H1 (cell line): ENCODE measurements at regions not wholly inside any gene's neighbourhood (a gene's known extent, or its start where the extent isn't known, plus 50 kb on each side); places are given as distances from the start of the nearest gene placed in this dataset.

Experiments used
- CTCF ChIA-PET: fragments of 300-600 bp; sonication (Branson Sonifier 250); formaldehyde crosslinking; loops from one replicate; lab custom pipeline; 2021; ENCODE audit not compliant: partially characterized antibody; lab: Charles Lee
- POLR2A ChIA-PET: fragments of 300-600 bp; sonication (Branson Sonifier 250); formaldehyde crosslinking; loops from one replicate; lab custom pipeline; 2021; ENCODE audit warnings: inconsistent platforms; ENCODE audit not compliant: partially characterized antibody; lab: Charles Lee
- DNase-seq, 2 experiments: peaks; one replicate each; pipeline versions ENCODE4 v3.0.0 to v3.0.0-alpha.2; 2010 to 2022; ENCODE audit warnings: low spot score in 2 of 2, low read depth in 1 of 2, mixed read lengths in 1 of 2
- FAIRE-seq: peaks from 2 replicates; lab custom pipeline; 2011; peaks lifted over from hg19 to GRCh38; lab: Jason Lieb, UNC
- H2AFZ ChIP-seq: 2 replicates; pipeline ENCODE4 v1.8.1; 2012; ENCODE audit warnings: low read length, inconsistent platforms
- H2AK5ac ChIP-seq: 2 replicates; pipeline ENCODE4 v1.6.1; 2013; ENCODE audit warnings: low read depth, low read length
- H2BK120ac ChIP-seq: replicated peaks from 2 replicates; pipeline ENCODE3; 2013; ENCODE audit warnings: low read depth, low read length, inconsistent platforms
- H2BK12ac ChIP-seq: 2 replicates; pipeline ENCODE4 v1.6.1; 2013; ENCODE audit warnings: low read depth, low read length
- H2BK15ac ChIP-seq: 2 replicates; pipeline ENCODE4 v1.6.1; 2013; ENCODE audit warnings: low read length
- H2BK20ac ChIP-seq: 2 replicates; pipeline ENCODE4 v1.6.1; 2013; ENCODE audit warnings: low read length
- H2BK5ac ChIP-seq: 2 replicates; pipeline ENCODE4 v1.6.1; 2013; ENCODE audit warnings: low read depth, low read length
- H3K14ac ChIP-seq: 2 replicates; pipeline ENCODE4 v1.6.1; 2013; ENCODE audit warnings: inconsistent platforms; ENCODE audit not compliant: insufficient read length
- H3K18ac ChIP-seq: 2 replicates; pipeline ENCODE4 v1.6.1; 2013; ENCODE audit warnings: low read length; ENCODE audit errors: extremely low read depth
- H3K23ac ChIP-seq: 2 replicates; pipeline ENCODE4 v1.6.1; 2013; ENCODE audit warnings: inconsistent platforms; ENCODE audit not compliant: insufficient read length
- H3K23me2 ChIP-seq: 2 replicates; pipeline ENCODE4 v1.6.1; 2013; ENCODE audit warnings: low read depth, low read length
- H3K27ac ChIP-seq: 2 replicates; pipeline ENCODE4 v1.6.1; 2011; ENCODE audit warnings: low read depth, low read length, inconsistent platforms
- H3K27me3 ChIP-seq, 4 experiments: replicated peaks in 1 of 4; 1 replicate in 1 of 4; 2 replicates in 3 of 4; pipeline versions ENCODE4 v1.6.1 to v1.8.1; 2011 to 2013; ENCODE audit warnings: low read length in 3 of 4, mild to moderate bottlenecking in 3 of 4, inconsistent platforms in 2 of 4, mixed read lengths in 2 of 4, moderate library complexity in 1 of 4; ENCODE audit not compliant: control insufficient read depth in 3 of 4, insufficient read depth in 3 of 4; ENCODE audit errors: extremely low read depth in 1 of 4
- H3K36me3 ChIP-seq, 4 experiments: 2 replicates each; pipeline versions ENCODE4 v1.6.1 to v1.8.1; 2011 to 2013; ENCODE audit warnings: mild to moderate bottlenecking in 4 of 4, low read length in 3 of 4, moderate library complexity in 2 of 4, control low read depth in 1 of 4, inconsistent platforms in 1 of 4; ENCODE audit not compliant: insufficient read depth in 4 of 4, control insufficient read depth in 2 of 4
- H3K4ac ChIP-seq: replicated peaks from 2 replicates; pipeline ENCODE3; 2013; ENCODE audit warnings: low read length, low read depth, mixed read lengths, inconsistent platforms; ENCODE audit not compliant: insufficient read length
- H3K4me1 ChIP-seq, 4 experiments: replicated peaks in 1 of 4; 1 replicate in 1 of 4; 2 replicates in 3 of 4; pipeline versions ENCODE4 v1.6.1 to v1.8.1; 2011 to 2013; ENCODE audit warnings: low read length in 3 of 4, inconsistent platforms in 2 of 4, mixed read lengths in 1 of 4; ENCODE audit not compliant: insufficient read depth in 4 of 4, control insufficient read depth in 3 of 4
- H3K4me2 ChIP-seq, 2 experiments: 2 replicates each; pipeline versions ENCODE4 v1.6.1 to v1.8.1; 2011 to 2013; ENCODE audit warnings: low read depth in 2 of 2, low read length in 2 of 2, control low read depth in 1 of 2, inconsistent platforms in 1 of 2, mild to moderate bottlenecking in 1 of 2; ENCODE audit not compliant: insufficient read depth in 1 of 2
- H3K4me3 ChIP-seq, 4 experiments: fragments of 200-600, 300-600 bp in 1 of 4; sonication (generic), shearing (Covaris generic), sonication (Bioruptor Twin) in 1 of 4; 2 replicates each; pipeline versions ENCODE4 v1.5.1 to v1.8.1; 2011 to 2016; ENCODE audit warnings: low read length in 4 of 4, low read depth in 3 of 4, control low read depth in 2 of 4, inconsistent platforms in 2 of 4, mild to moderate bottlenecking in 2 of 4, mixed read lengths in 1 of 4, moderate library complexity in 1 of 4; ENCODE audit not compliant: insufficient read depth in 2 of 4; ENCODE audit errors: extremely low read depth in 1 of 4
- H3K56ac ChIP-seq: replicated peaks from 2 replicates; pipeline ENCODE3; 2013; ENCODE audit warnings: low read depth, mild to moderate bottlenecking, mixed read lengths, low read length, inconsistent platforms; ENCODE audit not compliant: insufficient read length
- H3K79me1 ChIP-seq: 2 replicates; pipeline ENCODE4 v1.6.1; 2013; ENCODE audit warnings: low read depth, low read length, control low read depth
- H3K79me2 ChIP-seq, 2 experiments: 2 replicates each; pipeline versions ENCODE4 v1.6.1 to v1.8.1; 2012 to 2013; ENCODE audit warnings: low read length in 2 of 2, mild to moderate bottlenecking in 2 of 2, inconsistent platforms in 1 of 2; ENCODE audit not compliant: insufficient read depth in 2 of 2, control insufficient read depth in 1 of 2
- H3K9ac ChIP-seq, 4 experiments: replicated peaks in 1 of 4; 1 replicate in 1 of 4; 2 replicates in 3 of 4; pipeline versions ENCODE4 v1.6.1 to v1.8.1; 2011 to 2013; ENCODE audit warnings: low read depth in 3 of 4, low read length in 3 of 4, control low read depth in 2 of 4, mild to moderate bottlenecking in 2 of 4, moderate library complexity in 2 of 4, inconsistent platforms in 1 of 4; ENCODE audit errors: extremely low read depth in 1 of 4
- H3K9me3 ChIP-seq, 2 experiments: 2 replicates each; pipeline versions ENCODE4 v1.6.1 to v1.8.1; 2012 to 2013; ENCODE audit warnings: mild to moderate bottlenecking in 2 of 2, moderate library complexity in 2 of 2, control low read depth in 1 of 2, inconsistent platforms in 1 of 2, low read depth in 1 of 2, low read length in 1 of 2, mixed read lengths in 1 of 2; ENCODE audit not compliant: insufficient read depth in 2 of 2
- H4K20me1 ChIP-seq, 2 experiments: replicated peaks in 1 of 2; 2 replicates each; pipeline versions ENCODE3 to v1.8.1; 2011 to 2013; ENCODE audit warnings: inconsistent platforms in 2 of 2, low read length in 2 of 2, mild to moderate bottlenecking in 1 of 2; ENCODE audit not compliant: insufficient read depth in 2 of 2, control insufficient read depth in 1 of 2
- H4K5ac ChIP-seq: 2 replicates; pipeline ENCODE4 v1.6.1; 2013; ENCODE audit warnings: low read length, low read depth, mixed read lengths, inconsistent platforms; ENCODE audit not compliant: insufficient read length
- H4K8ac ChIP-seq: 2 replicates; pipeline ENCODE4 v1.8.0; 2013; ENCODE audit warnings: mild to moderate bottlenecking, moderate library complexity, low read length, inconsistent platforms; ENCODE audit not compliant: insufficient read depth; ENCODE audit errors: extremely low read depth
- H4K91ac ChIP-seq: replicated peaks from 2 replicates; pipeline ENCODE3; 2013; ENCODE audit warnings: low read length, mixed read lengths, inconsistent platforms; ENCODE audit not compliant: insufficient read length
- ASH2L ChIP-seq: fragments of 200-600, 300-600 bp; sonication (generic); IDR thresholded peaks from one replicate; pipeline ENCODE4 v1.7.1; 2017; ENCODE audit warnings: low read length
- ATF2 ChIP-seq: IDR thresholded peaks from 2 replicates; pipeline ENCODE4 v1.6.1; 2012; ENCODE audit warnings: low read length, inconsistent platforms
- BACH1 ChIP-seq: IDR thresholded peaks from 2 replicates; pipeline ENCODE4 v1.6.1; 2012; ENCODE audit warnings: low read length, improper control_type of control experiment
- BCL11A ChIP-seq, 2 experiments: IDR thresholded peaks; one replicate each; pipeline ENCODE4 v1.6.1; 2011; ENCODE audit warnings: low read depth in 2 of 2, low read length in 2 of 2, mild to moderate bottlenecking in 2 of 2
- BRCA1 ChIP-seq: IDR thresholded peaks from 2 replicates; pipeline ENCODE4 v1.6.1; 2012; ENCODE audit warnings: low read depth, low read length, improper control_type of control experiment
- FOSL1 ChIP-seq: IDR thresholded peaks from 2 replicates; pipeline ENCODE4 v1.6.1; 2011; ENCODE audit warnings: mild to moderate bottlenecking, low read depth, low read length, moderate library complexity; ENCODE audit not compliant: insufficient read depth
- HDAC2 ChIP-seq, 2 experiments: fragments of 300-600 bp in 1 of 2; sonication (generic) in 1 of 2; IDR thresholded peaks; 2 replicates each; pipeline ENCODE4 v1.6.1; 2011 to 2012; ENCODE audit warnings: low read depth in 2 of 2, low read length in 2 of 2, mild to moderate bottlenecking in 2 of 2, moderate library complexity in 2 of 2, borderline replicate concordance in 1 of 2, inconsistent platforms in 1 of 2
- RBBP5 ChIP-seq: IDR thresholded peaks from 2 replicates; pipeline ENCODE4 v1.7.1; 2012; ENCODE audit warnings: low read depth, mild to moderate bottlenecking, inconsistent platforms, low read length, moderate library complexity, borderline replicate concordance
- RNF2 ChIP-seq: fragments of 200-900, 300-1000 bp; sonication (generic); IDR thresholded peaks from 2 replicates; pipeline ENCODE4 v1.7.1; 2016; ENCODE audit warnings: borderline replicate concordance, low read depth, mild to moderate bottlenecking, antibody characterized with exemption, low read length; ENCODE audit not compliant: poor library complexity, severe bottlenecking; ENCODE audit errors: missing control alignments
- SIN3A ChIP-seq, 2 experiments: IDR thresholded peaks in 1 of 2; conservative IDR thresholded peaks in 1 of 2; 2 replicates each; pipeline ENCODE4 v1.6.1; 2011 to 2012; ENCODE audit warnings: low read length in 2 of 2, improper control_type of control experiment in 1 of 2, low read depth in 1 of 2, mild to moderate bottlenecking in 1 of 2
- SP4 ChIP-seq: IDR thresholded peaks from 2 replicates; pipeline ENCODE4 v1.6.1; 2012; ENCODE audit warnings: low read length, inconsistent platforms
- TEAD4 ChIP-seq: IDR thresholded peaks from 2 replicates; pipeline ENCODE4 v1.6.1; 2012; ENCODE audit warnings: low read depth, low read length, inconsistent platforms, mixed read lengths
- ZNF274 ChIP-seq: IDR thresholded peaks from 2 replicates; pipeline ENCODE4 v1.7.0; 2012; ENCODE audit warnings: low read length, borderline replicate concordance; ENCODE audit errors: extremely low read depth
- WGBS, 2 experiments: shearing (Covaris generic) in 1 of 2; methylation state at CpG; one replicate each; pipeline versions ENCODE4 v1.1.6 to v1.1.7; 2013 to 2015; ENCODE audit warnings: low lambda C conversion rate in 2 of 2, mixed read lengths in 2 of 2, inconsistent platforms in 1 of 2, low coverage in 1 of 2, missing lambda C conversion rate in 1 of 2; ENCODE audit not compliant: insufficient replicate concordance in 2 of 2, insufficient coverage in 1 of 2, insufficient read length in 1 of 2; ENCODE audit errors: extremely low coverage in 1 of 2, missing lambda C conversion rate in 1 of 2; 5-methylcytosine and 5-hydroxymethylcytosine counted together

GRCh38 chr4:121554382-121554781 lies 142.4 kb downstream of the ANXA5 start:
- Histone ChIP-seq H2BK20ac (no peak overlapping the region), H3K9ac (no peak overlapping the region), H3K4ac (no peak overlapping the region), H4K8ac (no peak overlapping the region), H4K5ac (no peak overlapping the region), H4K91ac (no peak overlapping the region), H2AK5ac (no peak overlapping the region), H2BK5ac (no peak overlapping the region), H3K14ac (no peak overlapping the region), H3K18ac (no peak overlapping the region), H3K27ac (no peak overlapping the region), H2BK120ac (no peak overlapping the region), H3K79me2 (no peaks in the 10 kb centered on the region), H3K56ac (no peak overlapping the region), H2BK15ac (no peak overlapping the region), H3K4me3 (no peak overlapping the region), H3K4me1 (no peaks in the 10 kb centered on the region), H3K36me3 (no peaks in the 10 kb centered on the region), H3K27me3 (no peaks in the 10 kb centered on the region), H3K23ac (no peak overlapping the region), H4K20me1 (no peaks in the 10 kb centered on the region), H3K23me2 (no peaks in the 10 kb centered on the region), H2BK12ac (no peak overlapping the region), H3K9me3 (no peaks in the 10 kb centered on the region), H2AFZ (no peak overlapping the region), H3K79me1 (no peaks in the 10 kb centered on the region), H3K4me2 (no peak overlapping the region)
- FAIRE-seq (no peak), DNase-seq (no peak)
- POLR2A ChIA-PET, result no interaction called here
- WGBS, 2 experiments, result 90% methylated on average over 4 of the region's 4 CpGs; no CpG with 5 or more reads in 1 of the 2 experiments
- CTCF ChIA-PET, result interaction anchor here (0.8 to 2.3 kb wide), 4 partner anchors 40 to 184 kb away, joined by 3 to 7 read pairs (median 4); no protein-coding TSS in a partner anchor
- TF ChIP-seq SIN3A (conservative IDR thresholded peaks at IDR 0.05 in 1 of 2, IDR thresholded peaks at IDR 0.05 in 1 of 2; ENCODE audit: low read depth in 1 of 2, low read length in 2 of 2) (no peak), BRCA1 (no peak), FOSL1 (no peak), SP4 (no peak), RBBP5 (no peak), BACH1 (no peak), TEAD4 (no peak), ATF2 (no peak), BCL11A (IDR thresholded peaks at IDR 0.05; ENCODE audit: low read depth in 2 of 2, low read length in 2 of 2) (no peak), ZNF274 (no peak), HDAC2 (IDR thresholded peaks at IDR 0.05; ENCODE audit: borderline replicate concordance in 1 of 2, low read depth in 2 of 2, low read length in 2 of 2) (no peak), ASH2L (no peak), RNF2 (no peak)
